ENCODE measurements at regions not wholly inside any gene's neighbourhood (a gene's known extent, or its start where the extent isn't known, plus 50 kb on each side); places are given as distances from the start of the nearest gene placed in this dataset.

DNA sequence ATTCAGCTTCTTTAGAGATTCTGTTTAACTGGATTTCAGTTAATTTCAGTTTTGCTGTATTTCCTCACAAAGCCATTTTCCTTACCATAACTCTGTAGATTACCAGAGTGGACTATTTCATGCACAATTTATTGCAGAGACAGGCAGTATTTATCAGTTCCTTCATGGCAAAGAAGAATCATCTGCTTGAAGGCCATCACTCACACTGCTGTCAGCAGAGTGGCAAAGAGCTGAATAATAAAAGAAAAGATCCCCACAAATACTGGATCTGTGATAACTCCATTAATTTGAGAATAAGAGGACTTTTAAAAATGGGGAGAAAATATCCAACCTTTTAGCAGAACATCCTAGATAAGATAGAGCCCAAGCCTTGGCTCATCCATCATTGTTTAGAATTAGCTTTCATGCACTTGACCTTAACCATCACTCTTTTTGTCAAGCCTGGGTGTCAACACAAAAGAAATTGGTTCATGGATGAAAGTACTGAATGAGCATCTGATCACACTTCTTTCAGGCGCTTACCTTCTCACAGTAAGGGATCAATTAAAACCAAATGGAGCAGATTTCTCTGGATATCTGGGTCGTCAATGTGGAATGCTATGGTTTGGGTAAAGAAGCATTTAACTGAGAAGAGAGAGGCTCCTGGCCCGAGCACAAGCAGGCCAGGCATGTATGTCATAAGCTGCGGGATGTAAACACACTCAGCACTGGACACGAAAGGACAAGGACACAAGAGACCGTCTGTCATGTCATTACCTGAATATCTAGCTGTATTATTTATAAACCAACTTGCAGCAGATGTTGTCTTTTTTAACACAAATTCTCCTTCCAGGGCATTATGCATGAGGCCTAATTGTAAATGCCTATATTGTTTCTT lies 376.2 kb downstream of the ZNF521 start:
- no peak for TF ChIP-seq CTCF (conservative IDR thresholded peaks at IDR 0.05; ENCODE audit: low read length)
- no peak for TF ChIP-seq EZH2phosphoT487 (IDR thresholded peaks at IDR 0.05; ENCODE audit: borderline replicate concordance, low read depth, low read length)

All from OCI-LY7 (cell line).